Activated CD8-positive, alpha-beta memory T cell treated with anti-CD3 and anti-CD28 coated beads, Interleukin-2, amount 50 U/mL, for 4 hours (primary cell): ENCODE measurements at regions not wholly inside any gene's neighbourhood (a gene's known extent, or its start where the extent isn't known, plus 50 kb on each side); places are given as distances from the start of the nearest gene placed in this dataset.

Experiments
- DNase-seq: peaks from one replicate; pipeline ENCODE4 v3.0.0-alpha.2; 2020

GRCh38 chr7:115116773-115117715 is 195.2 kb downstream of the MDFIC start:
- no peak for DNase-seq

DNA sequence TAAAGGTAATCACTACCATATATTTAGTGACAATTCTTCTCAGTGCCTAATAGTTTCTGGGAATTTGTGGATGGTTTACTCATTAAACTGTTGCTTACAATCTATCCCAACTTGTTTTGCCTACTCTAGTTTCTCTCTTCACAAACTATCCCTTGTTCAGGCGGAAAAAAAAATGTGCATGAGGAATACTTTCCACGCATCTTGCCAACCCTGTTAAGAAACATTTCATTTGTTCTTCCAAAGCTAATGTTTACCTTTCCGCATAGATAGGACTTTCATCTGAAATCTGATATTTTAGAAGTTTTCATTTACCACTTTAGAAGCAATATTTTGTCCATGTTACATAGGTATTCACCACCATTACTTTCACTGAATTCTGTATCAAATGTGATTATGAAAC is 191.9 kb downstream of the MDFIC start:
- DNase-seq, result no peak

- DNase-seq, result no peak
Measured at GRCh38 chr7:115113131-115113530, 191.2 kb downstream of the MDFIC start.

DNA sequence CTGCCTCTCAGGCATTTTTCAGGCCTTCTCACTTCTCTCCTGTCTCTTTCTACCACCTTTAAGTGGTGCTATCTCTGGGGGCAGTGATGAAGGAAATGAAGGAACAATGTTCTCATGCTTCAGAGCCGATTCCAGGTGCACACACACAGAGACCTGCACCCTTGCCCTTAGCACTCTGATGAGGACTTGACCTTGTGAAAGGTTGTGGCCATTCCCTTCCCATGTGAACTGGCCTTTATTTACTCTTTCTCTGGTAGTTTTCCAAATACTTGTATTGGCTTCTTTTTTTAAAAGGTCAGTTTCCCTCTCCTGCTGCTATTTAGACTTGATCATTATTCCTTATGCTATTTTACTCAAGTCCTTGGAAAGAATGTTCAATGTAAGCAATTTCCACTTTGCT is 188.6 kb downstream of the MDFIC start:
- no peak for DNase-seq

- no peak for DNase-seq
Measured at GRCh38 chr7:115106316-115106715, 184.4 kb downstream of the MDFIC start.

GRCh38 chr7:115102738-115103137 is 180.8 kb downstream of the MDFIC start:
- DNase-seq, result no peak

GRCh38 chr7:115101199-115101598 is 179.3 kb downstream of the MDFIC start:
- DNase-seq, result no peak

DNA sequence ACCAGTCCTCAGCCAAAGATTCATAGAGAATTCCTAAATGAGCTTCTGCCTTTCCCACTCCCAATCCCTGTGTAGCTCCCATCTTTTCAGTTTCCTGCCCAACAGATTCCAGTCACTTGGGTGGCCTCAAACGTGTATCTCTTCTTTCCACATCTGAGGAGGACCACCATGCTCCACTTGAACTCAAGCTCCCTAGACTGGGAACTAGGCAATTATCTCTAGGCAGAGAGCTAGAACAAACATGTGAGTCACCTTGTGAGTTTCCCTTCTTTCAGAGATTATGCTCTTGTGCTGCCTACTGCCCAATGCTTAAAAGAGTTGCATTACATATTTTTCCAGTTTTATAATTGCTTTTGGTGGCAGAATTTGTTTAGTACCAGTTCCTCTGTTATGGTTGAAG is 178.0 kb downstream of the MDFIC start:
- DNase-seq, result no peak

DNA sequence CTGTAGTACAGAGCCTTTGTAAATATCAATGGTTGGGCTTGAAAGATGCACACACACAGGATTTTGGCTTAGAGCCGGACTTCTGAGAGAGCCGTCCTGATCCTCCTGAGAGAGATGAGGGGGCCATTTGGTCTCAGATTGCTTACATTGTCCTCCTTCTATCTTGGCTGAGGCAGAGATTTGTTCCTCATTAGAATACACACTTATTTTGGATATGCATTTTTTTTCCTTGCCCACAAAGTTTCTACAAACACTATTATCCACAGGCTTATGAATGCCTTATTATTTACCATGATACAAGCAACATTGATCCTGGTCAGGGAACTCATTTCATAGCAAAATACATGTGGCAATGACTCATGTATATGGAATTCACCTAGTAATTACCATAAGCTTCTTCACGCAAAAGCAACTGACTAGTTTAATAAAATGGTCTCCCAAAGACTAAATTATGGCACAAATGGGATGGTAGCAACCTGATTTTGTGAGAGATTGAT is 175.3 kb downstream of the MDFIC start:
- no peak for DNase-seq

- DNase-seq, result no peak
Measured at GRCh38 chr7:115096262-115096661, 174.4 kb downstream of the MDFIC start.

- no peak for DNase-seq
Measured at GRCh38 chr7:115094163-115094562, 172.3 kb downstream of the MDFIC start.

DNA sequence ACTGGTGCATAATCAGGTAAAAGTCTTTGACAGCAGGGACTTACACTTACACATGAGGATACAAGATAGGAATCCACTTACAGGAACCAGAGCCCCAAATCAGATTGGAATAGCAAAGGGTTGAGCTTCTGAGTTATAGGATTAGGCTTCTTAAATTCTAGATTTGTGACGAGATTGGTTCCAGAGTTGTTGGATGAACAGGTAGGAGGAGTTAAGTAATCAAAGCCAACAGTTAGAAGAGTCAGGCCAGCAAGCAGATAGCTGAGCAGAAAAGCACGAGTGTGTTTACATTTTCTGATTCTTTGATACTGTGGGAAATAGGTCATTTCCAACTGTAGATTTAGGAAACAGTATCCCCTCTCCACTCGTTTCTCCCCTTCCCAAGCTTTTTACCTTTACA is 167.0 kb downstream of the MDFIC start:
- no peak for DNase-seq

DNA sequence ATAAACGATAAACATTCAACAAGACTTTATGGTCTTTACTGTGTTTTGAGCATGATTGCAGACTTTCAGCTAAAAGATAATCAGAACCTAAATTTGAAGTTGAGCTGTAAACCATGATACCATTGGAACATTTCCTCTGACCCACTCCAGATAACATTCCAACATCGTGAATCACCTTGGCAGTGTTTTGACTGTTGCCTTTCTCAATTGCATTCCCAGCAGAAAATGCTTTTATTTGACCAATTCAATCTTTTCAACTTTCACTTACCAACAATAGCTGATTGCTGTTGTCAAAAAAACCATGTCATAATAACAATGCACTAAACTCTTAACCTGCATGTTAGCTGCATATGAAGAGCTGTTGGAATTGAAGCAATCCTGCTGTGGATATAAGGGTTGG is 165.5 kb downstream of the MDFIC start:
- no peak for DNase-seq

DNA sequence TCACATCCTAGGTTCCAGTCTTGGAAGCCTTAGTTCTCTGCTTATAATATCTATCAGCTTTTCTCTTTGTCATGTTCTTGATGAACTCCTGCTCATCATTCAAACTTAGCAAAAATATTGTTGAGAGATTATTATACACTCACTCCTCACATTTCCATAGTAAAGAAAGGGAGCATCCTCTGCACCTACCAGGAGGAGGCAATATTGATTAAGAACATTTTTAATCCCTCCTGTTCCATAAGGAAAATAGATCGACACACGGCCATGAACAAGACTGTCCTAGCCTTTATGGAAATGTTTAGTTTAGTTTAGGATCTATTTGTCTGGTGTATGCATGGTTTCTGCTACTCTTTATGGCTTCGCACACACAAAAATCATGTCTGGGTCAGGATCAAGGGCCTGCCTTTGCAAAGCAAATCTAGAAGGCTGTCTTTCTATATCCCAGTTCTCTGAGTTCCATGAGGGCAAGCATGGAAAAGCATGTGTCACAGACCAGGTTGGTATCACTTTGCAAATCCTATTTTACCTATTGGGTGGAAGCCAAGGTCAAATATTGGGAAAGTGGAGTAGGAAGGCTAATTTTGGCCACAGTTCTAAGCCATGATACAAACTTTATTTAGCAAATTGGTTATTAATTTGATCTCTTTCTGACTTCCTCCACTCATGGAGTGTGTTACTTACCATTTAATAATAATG is 164.4 kb downstream of the MDFIC start:
- no peak for DNase-seq

- no peak for DNase-seq
Measured at GRCh38 chr7:115085421-115085820, 163.5 kb downstream of the MDFIC start.

GRCh38 chr7:115083935-115084334 is 162.0 kb downstream of the MDFIC start:
- no peak for DNase-seq

DNA sequence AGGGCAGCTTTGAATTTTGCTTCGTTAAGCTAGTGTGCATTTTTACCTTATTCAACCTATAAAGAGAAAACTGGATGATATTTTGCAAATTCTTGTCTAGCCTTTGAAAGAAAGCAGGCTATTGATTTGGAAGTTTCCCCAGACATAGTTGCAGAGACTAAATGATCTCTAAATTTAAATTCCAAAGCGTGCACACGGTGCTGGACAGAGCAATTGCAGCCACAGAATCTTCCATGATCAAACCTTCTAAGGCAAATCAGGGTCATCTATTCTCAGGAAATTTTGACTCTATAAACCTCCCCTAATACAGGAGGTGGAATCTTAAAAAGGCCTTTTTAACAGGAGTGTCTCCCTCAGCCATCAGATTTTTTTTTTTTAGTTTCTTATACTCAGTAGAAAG is 159.9 kb downstream of the MDFIC start:
- DNase-seq, result no peak

GRCh38 chr7:115078851-115079250 is 157.0 kb downstream of the MDFIC start:
- DNase-seq, result no peak

DNA sequence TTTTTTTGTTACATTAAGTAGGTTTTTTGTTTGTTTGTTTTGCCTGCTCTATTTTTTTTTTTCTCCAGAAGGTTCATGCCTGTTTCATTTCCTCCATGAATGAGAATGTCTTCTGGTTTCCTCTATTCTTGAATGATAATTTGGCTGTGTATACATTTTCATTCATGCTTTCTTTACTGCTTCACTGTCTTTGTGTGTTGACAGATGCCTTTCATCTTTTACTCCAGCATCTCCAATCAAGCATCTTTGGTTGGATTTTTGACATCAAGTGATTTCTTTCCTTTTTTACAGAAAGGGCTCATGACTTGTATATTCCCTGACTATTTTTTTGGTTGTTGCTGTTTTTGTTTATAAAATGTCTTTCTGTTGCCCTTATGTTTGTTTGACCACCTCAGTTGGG is 156.5 kb downstream of the MDFIC start:
- no peak for DNase-seq

GRCh38 chr7:115070311-115070710 is 148.4 kb downstream of the MDFIC start:
- DNase-seq, result no peak
